GM12878 (cell line): ENCODE measurements at regions not wholly inside any gene's neighbourhood (a gene's known extent, or its start where the extent isn't known, plus 50 kb on each side); places are given as distances from the start of the nearest gene placed in this dataset.

ENCODE experiments used
- ATAC-seq: fragments of 200-7000 bp; cut with Tn5 transposase; 3 replicates; pipeline ENCODE4 v1.9.1; 2020; ENCODE audit warnings: mild to moderate bottlenecking, moderate library complexity
- BruUV-seq: library from RNA; stranded (reverse); fragments of 400-500 nt; replicated peaks from 2 replicates; lab custom pipeline; 2021; lab: Mats Ljungman, UMichigan
- CTCF ChIA-PET: fragments of 300-600 bp; sonication (Branson Sonifier 250); formaldehyde crosslinking; extraction: SDS; loops from one replicate; lab custom pipeline; 2021; ENCODE audit warnings: inconsistent platforms; lab: Yijun Ruan, JAX
- POLR2A ChIA-PET: fragments of 350-600 bp; formaldehyde crosslinking; extraction: SDS; loops from one replicate; lab custom pipeline; 2021; ENCODE audit warnings: inconsistent platforms; lab: Charles Lee
- RAD21 ChIA-PET: fragments of 300-600 bp; sonication (Branson Sonifier 250); formaldehyde crosslinking; loops from one replicate; lab custom pipeline; 2023; ENCODE audit warnings: antibody characterized with exemption; ENCODE audit not compliant: unreplicated experiment; lab: Charles Lee
- SMC1A ChIA-PET: fragments of 300-600 bp; sonication (Branson Sonifier 250); formaldehyde crosslinking; loops from one replicate; lab custom pipeline; 2023; ENCODE audit not compliant: unreplicated experiment, uncharacterized antibody; lab: Charles Lee
- DNase-seq: peaks from one replicate; pipeline ENCODE4 v3.0.0-alpha.2; 2011; ENCODE audit warnings: low read depth, low spot score
- FAIRE-seq: peaks from 3 replicates; lab custom pipeline; 2011; peaks lifted over from hg19 to GRCh38; lab: Jason Lieb, UNC
- H2AFZ ChIP-seq: 2 replicates; pipeline ENCODE4 v1.6.0; 2011; ENCODE audit warnings: low read depth, low read length, control low read depth; ENCODE audit not compliant: control insufficient read depth
- H3K27ac ChIP-seq: 2 replicates; pipeline ENCODE4 v1.5.1; 2011; ENCODE audit warnings: control low read depth; ENCODE audit not compliant: control insufficient read depth, insufficient read depth
- H3K27me3 ChIP-seq, 2 experiments: replicated peaks in 1 of 2; 2 replicates each; pipeline versions ENCODE4 v1.6.0 to v1.6.1; 2011; ENCODE audit warnings: low read length in 1 of 2; ENCODE audit not compliant: control insufficient read depth in 2 of 2, insufficient read depth in 2 of 2
- H3K36me3 ChIP-seq, 2 experiments: 2 replicates each; pipeline ENCODE4 v1.5.1; 2011; ENCODE audit warnings: low read length in 1 of 2; ENCODE audit not compliant: control insufficient read depth in 2 of 2, insufficient read depth in 2 of 2
- H3K4me1 ChIP-seq: 2 replicates; pipeline ENCODE4 v1.6.1; 2011; ENCODE audit warnings: mild to moderate bottlenecking, low read length, moderate library complexity, mixed read lengths; ENCODE audit not compliant: control insufficient read depth, insufficient read depth
- H3K4me2 ChIP-seq: 2 replicates; pipeline ENCODE4 v1.6.0; 2011; ENCODE audit warnings: control low read depth; ENCODE audit not compliant: control insufficient read depth, insufficient read depth
- H3K4me3 ChIP-seq: fragments of 200-600 bp; sonication (generic); 2 replicates; pipeline ENCODE4 v1.5.1; 2016
- H3K79me2 ChIP-seq: 2 replicates; pipeline ENCODE4 v1.6.0; 2011; ENCODE audit warnings: low read length; ENCODE audit not compliant: control insufficient read depth, insufficient read depth
- H3K9ac ChIP-seq: 2 replicates; pipeline ENCODE4 v1.8.0; 2011; ENCODE audit warnings: low read length, control low read depth, mixed read lengths; ENCODE audit not compliant: control insufficient read depth, insufficient read depth
- H3K9me3 ChIP-seq: replicated peaks from 3 replicates; pipeline ENCODE4 v1.5.1; 2011; ENCODE audit warnings: mild to moderate bottlenecking, low read length; ENCODE audit not compliant: control insufficient read depth, insufficient read depth
- H4K20me1 ChIP-seq: 2 replicates; pipeline ENCODE4 v1.6.0; 2011; ENCODE audit not compliant: control insufficient read depth, insufficient read depth
- BHLHE40 ChIP-seq, 2 experiments: fragments of 450-650 bp in 1 of 2; IDR thresholded peaks; 2 replicates each; pipeline ENCODE4 v1.6.1; 2011 to 2017; ENCODE audit warnings: low read depth in 2 of 2, borderline replicate concordance in 1 of 2, improper control_type of control experiment in 1 of 2, low read length in 1 of 2, mild to moderate bottlenecking in 1 of 2
- CBX3 ChIP-seq: fragments of 200-600 bp; sonication (generic); IDR thresholded peaks from 2 replicates; pipeline ENCODE4 v1.6.1; 2016; ENCODE audit warnings: low read depth, borderline replicate concordance
- CHD1 ChIP-seq: IDR thresholded peaks from 2 replicates; pipeline ENCODE4 v1.6.1; 2012; ENCODE audit warnings: low read depth, low read length, improper control_type of control experiment
- DPF2 ChIP-seq: fragments of 450-650 bp; IDR thresholded peaks from 2 replicates; pipeline ENCODE4 v1.6.1; 2017; ENCODE audit warnings: mild to moderate bottlenecking
- EGR1 ChIP-seq, 2 experiments: IDR thresholded peaks; 1 replicate in 1 of 2; 2 replicates in 1 of 2; pipeline ENCODE4 v1.6.1; 2011 to 2012; ENCODE audit warnings: low read depth in 2 of 2, low read length in 2 of 2, borderline replicate concordance in 1 of 2, mild to moderate bottlenecking in 1 of 2, moderate library complexity in 1 of 2
- ETV6 ChIP-seq, 2 experiments: fragments of 450-650 bp in 1 of 2; IDR thresholded peaks in 1 of 2; conservative IDR thresholded peaks in 1 of 2; 2 replicates each; pipeline ENCODE4 v1.6.1; 2014; ENCODE audit warnings: antibody characterized with exemption in 1 of 2, borderline replicate concordance in 1 of 2, low read depth in 1 of 2, mild to moderate bottlenecking in 1 of 2, moderate library complexity in 1 of 2
- HDAC2 ChIP-seq: fragments of 200-600 bp; sonication (generic); IDR thresholded peaks from 2 replicates; pipeline ENCODE4 v1.6.1; 2017
- IKZF1 ChIP-seq: fragments of 450-650 bp; conservative IDR thresholded peaks from 2 replicates; pipeline ENCODE4 v1.6.1; 2017; ENCODE audit warnings: antibody characterized with exemption, mild to moderate bottlenecking
- IRF4 ChIP-seq: IDR thresholded peaks from 2 replicates; pipeline ENCODE4 v1.6.1; 2011; ENCODE audit warnings: low read depth, low read length
- NFYB ChIP-seq: IDR thresholded peaks from 2 replicates; pipeline ENCODE4 v1.6.1; 2011; ENCODE audit warnings: low read depth, mild to moderate bottlenecking, low read length, improper control_type of control experiment, moderate library complexity; ENCODE audit not compliant: insufficient read depth
- PML ChIP-seq: IDR thresholded peaks from 2 replicates; pipeline ENCODE4 v1.6.1; 2012; ENCODE audit warnings: low read length, inconsistent platforms
- RAD21 ChIP-seq: IDR thresholded peaks from 2 replicates; pipeline ENCODE4 v1.6.1; 2011; ENCODE audit warnings: mild to moderate bottlenecking, low read depth, low read length, moderate library complexity; ENCODE audit not compliant: insufficient read depth
- SMAD1 ChIP-seq: fragments of 450-650 bp; IDR thresholded peaks from 2 replicates; pipeline ENCODE4 v1.6.1; 2018; ENCODE audit warnings: mild to moderate bottlenecking, low read depth; ENCODE audit not compliant: partially characterized antibody
- SREBF1 ChIP-seq: IDR thresholded peaks from 2 replicates; pipeline ENCODE4 v1.6.1; 2012; ENCODE audit warnings: mild to moderate bottlenecking, low read length
- TCF3 ChIP-seq: IDR thresholded peaks from 2 replicates; pipeline ENCODE4 v1.6.1; 2012; ENCODE audit warnings: low read depth, mild to moderate bottlenecking, low read length, borderline replicate concordance; ENCODE audit not compliant: insufficient read depth
- ZNF384 ChIP-seq: IDR thresholded peaks from 2 replicates; pipeline ENCODE4 v1.6.1; 2012; ENCODE audit warnings: low read depth, mild to moderate bottlenecking, low read length, improper control_type of control experiment, borderline replicate concordance
- WGBS: methylation state at CpG from one replicate; pipeline ENCODE4 v1.1.6; 2016; ENCODE audit warnings: low lambda C conversion rate; ENCODE audit not compliant: insufficient replicate concordance, insufficient coverage; ENCODE audit errors: missing lambda C conversion rate; 5-methylcytosine and 5-hydroxymethylcytosine counted together
- in situ Hi-C: fragments of 300-500 bp; cut with MboI; formaldehyde crosslinking; loops from 9 replicates; pipeline ENCODE4 v1.14.3; 2018; ENCODE audit warnings: mixed read lengths
- intact Hi-C: fragments of 100-400 bp; cut with micrococcal nuclease; formaldehyde crosslinking; loops from one replicate; pipeline ENCODE4 v1.14.2; 2022; ENCODE audit not compliant: unreplicated experiment
- TF ChIP-seq, protein P1 (sequence below): IDR thresholded peaks from 2 replicates; pipeline ENCODE4 v1.6.1; 2011; ENCODE audit warnings: mild to moderate bottlenecking, low read depth, low read length, moderate library complexity; ENCODE audit not compliant: insufficient replicate concordance
- TF ChIP-seq, protein P2 (sequence below): IDR thresholded peaks from 2 replicates; pipeline ENCODE4 v1.6.1; 2012; ENCODE audit warnings: mild to moderate bottlenecking, low read depth, low read length
- TF ChIP-seq, protein P3 (sequence below): IDR thresholded peaks from 2 replicates; pipeline ENCODE4 v1.6.1; 2012; ENCODE audit warnings: low read length, inconsistent platforms

DNA sequence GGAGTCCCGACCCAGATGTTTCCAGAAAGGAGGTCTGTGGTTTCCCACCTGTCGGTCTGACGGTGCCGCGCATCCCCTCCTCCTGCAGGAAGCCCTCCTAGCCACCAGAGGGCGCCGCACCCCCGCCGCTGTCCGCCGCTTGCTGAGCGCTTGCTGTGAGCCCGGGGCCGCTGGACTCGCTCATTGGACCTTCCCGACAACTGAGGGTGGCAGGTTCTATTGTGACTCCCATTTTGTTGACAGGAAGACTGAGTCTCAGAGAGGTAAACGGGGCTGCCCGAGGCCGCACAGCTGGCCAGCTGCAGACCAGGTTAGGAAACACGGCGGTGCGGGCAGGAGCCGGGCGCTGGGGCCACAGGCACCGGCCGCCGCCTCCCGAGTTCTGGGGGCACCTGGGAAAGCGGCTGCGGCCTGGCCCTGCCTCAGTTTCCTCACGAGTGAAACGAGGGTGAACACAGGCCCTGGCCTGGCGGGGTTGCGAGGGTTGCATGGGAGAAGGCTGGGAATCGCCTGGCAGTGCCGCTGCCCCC lies 191.1 kb upstream of the CIBAR2 start:
- H3K36me3 ChIP-seq, result no peaks in the 10 kb centered on the region
- H3K4me2 ChIP-seq, result peak overlapping the region; percentile 63; the same call in 1 of the 2 replicates
- no peaks in the 10 kb centered on the region for H4K20me1 ChIP-seq
- RAD21 ChIA-PET, result no interaction called here
- BruUV-seq, result no TSS peak
- H3K27ac ChIP-seq, result no peak overlapping the region
- SMC1A ChIA-PET, result interaction anchor here (1.2 kb wide), 1 partner anchor 188 kb away, joined by 3 read pairs; no protein-coding TSS in a partner anchor
- CTCF ChIA-PET, result interaction anchor here (1.5 kb wide), 1 partner anchor 174 kb away, joined by 3 read pairs; no protein-coding TSS in a partner anchor
- peak; percentile 86 for ATAC-seq
- no peak overlapping the region for H3K4me3 ChIP-seq
- DNase-seq, result no peak
- no peaks in the 10 kb centered on the region for H3K79me2 ChIP-seq
- H3K9me3 ChIP-seq, result no peaks in the 10 kb centered on the region
- no peak overlapping the region for H3K9ac ChIP-seq
- no peaks in the 10 kb centered on the region for H3K27me3 ChIP-seq
- FAIRE-seq, result peak; percentile 38
- WGBS, result 39% methylated on average over 34 of the region's 36 CpGs
- intact Hi-C loops, result loop anchor here (1.0 to 10.0 kb wide), 3 partner anchors 121 to 309 kb away; partner anchors contain the start of gene GSE1
- POLR2A ChIA-PET, result no interaction called here
- in situ Hi-C loops, result no loop called here
- 0 out of 2 replicates have a peak overlapping the region, but pooled peaks have one; percentile 6 for H2AFZ ChIP-seq
- H3K4me1 ChIP-seq, result peaks cover 7% of the 10 kb centered on the region
- no peak for TF ChIP-seq CBX3
- no peak for TF ChIP-seq HDAC2
- TF ChIP-seq DPF2, result no peak
- no peak for TF ChIP-seq IKZF1
- no peak for TF ChIP-seq ZNF384
- TF ChIP-seq, protein P1, sequence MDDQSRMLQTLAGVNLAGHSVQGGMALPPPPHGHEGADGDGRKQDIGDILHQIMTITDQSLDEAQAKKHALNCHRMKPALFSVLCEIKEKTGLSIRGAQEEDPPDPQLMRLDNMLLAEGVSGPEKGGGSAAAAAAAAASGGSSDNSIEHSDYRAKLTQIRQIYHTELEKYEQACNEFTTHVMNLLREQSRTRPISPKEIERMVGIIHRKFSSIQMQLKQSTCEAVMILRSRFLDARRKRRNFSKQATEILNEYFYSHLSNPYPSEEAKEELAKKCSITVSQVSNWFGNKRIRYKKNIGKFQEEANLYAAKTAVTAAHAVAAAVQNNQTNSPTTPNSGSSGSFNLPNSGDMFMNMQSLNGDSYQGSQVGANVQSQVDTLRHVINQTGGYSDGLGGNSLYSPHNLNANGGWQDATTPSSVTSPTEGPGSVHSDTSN, result peak; percentile 42
- TF ChIP-seq, protein P2, sequence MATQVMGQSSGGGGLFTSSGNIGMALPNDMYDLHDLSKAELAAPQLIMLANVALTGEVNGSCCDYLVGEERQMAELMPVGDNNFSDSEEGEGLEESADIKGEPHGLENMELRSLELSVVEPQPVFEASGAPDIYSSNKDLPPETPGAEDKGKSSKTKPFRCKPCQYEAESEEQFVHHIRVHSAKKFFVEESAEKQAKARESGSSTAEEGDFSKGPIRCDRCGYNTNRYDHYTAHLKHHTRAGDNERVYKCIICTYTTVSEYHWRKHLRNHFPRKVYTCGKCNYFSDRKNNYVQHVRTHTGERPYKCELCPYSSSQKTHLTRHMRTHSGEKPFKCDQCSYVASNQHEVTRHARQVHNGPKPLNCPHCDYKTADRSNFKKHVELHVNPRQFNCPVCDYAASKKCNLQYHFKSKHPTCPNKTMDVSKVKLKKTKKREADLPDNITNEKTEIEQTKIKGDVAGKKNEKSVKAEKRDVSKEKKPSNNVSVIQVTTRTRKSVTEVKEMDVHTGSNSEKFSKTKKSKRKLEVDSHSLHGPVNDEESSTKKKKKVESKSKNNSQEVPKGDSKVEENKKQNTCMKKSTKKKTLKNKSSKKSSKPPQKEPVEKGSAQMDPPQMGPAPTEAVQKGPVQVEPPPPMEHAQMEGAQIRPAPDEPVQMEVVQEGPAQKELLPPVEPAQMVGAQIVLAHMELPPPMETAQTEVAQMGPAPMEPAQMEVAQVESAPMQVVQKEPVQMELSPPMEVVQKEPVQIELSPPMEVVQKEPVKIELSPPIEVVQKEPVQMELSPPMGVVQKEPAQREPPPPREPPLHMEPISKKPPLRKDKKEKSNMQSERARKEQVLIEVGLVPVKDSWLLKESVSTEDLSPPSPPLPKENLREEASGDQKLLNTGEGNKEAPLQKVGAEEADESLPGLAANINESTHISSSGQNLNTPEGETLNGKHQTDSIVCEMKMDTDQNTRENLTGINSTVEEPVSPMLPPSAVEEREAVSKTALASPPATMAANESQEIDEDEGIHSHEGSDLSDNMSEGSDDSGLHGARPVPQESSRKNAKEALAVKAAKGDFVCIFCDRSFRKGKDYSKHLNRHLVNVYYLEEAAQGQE, result no peak
- no peak for TF ChIP-seq TCF3
- peak; percentile 76 for TF ChIP-seq RAD21
- no peak for TF ChIP-seq IRF4
- TF ChIP-seq NFYB, result peak; percentile 29; the same call in 1 of the 2 replicates
- no peak for TF ChIP-seq SREBF1
- TF ChIP-seq SMAD1, result no peak
- 0 out of 4 replicates have a peak, but pooled peaks of 1 of the 2 experiments have one; percentile 16 for TF ChIP-seq BHLHE40 (IDR thresholded peaks at IDR 0.05; ENCODE audit: borderline replicate concordance in 1 of 2, low read depth in 2 of 2, low read length in 1 of 2)
- TF ChIP-seq PML, result no peak
- TF ChIP-seq CHD1, result no peak
- TF ChIP-seq EGR1 (IDR thresholded peaks at IDR 0.05; ENCODE audit: borderline replicate concordance in 1 of 2, low read depth in 2 of 2, low read length in 2 of 2), result no peak
- no peak for TF ChIP-seq ETV6 (conservative IDR thresholded peaks at IDR 0.05 in 1 of 2, IDR thresholded peaks at IDR 0.05 in 1 of 2; ENCODE audit: borderline replicate concordance in 1 of 2, low read depth in 1 of 2)
- TF ChIP-seq, protein P3, sequence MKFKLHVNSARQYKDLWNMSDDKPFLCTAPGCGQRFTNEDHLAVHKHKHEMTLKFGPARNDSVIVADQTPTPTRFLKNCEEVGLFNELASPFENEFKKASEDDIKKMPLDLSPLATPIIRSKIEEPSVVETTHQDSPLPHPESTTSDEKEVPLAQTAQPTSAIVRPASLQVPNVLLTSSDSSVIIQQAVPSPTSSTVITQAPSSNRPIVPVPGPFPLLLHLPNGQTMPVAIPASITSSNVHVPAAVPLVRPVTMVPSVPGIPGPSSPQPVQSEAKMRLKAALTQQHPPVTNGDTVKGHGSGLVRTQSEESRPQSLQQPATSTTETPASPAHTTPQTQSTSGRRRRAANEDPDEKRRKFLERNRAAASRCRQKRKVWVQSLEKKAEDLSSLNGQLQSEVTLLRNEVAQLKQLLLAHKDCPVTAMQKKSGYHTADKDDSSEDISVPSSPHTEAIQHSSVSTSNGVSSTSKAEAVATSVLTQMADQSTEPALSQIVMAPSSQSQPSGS, result no peak
